GM20000 (cell line): ENCODE measurements at regions not wholly inside any gene's neighbourhood (a gene's known extent, or its start where the extent isn't known, plus 50 kb on each side); places are given as distances from the start of the nearest gene placed in this dataset.

ENCODE experiments used
- DNase-seq: peaks from one replicate; pipeline ENCODE4 v3.0.0; 2012; ENCODE audit warnings: low spot score
- TF ChIP-seq, protein P1 (sequence below): IDR thresholded peaks from 2 replicates; pipeline ENCODE4 v1.5.1; 2012; ENCODE audit warnings: mild to moderate bottlenecking, control low read depth; ENCODE audit errors: extremely low read depth, missing control alignments

- TF ChIP-seq, protein P1, sequence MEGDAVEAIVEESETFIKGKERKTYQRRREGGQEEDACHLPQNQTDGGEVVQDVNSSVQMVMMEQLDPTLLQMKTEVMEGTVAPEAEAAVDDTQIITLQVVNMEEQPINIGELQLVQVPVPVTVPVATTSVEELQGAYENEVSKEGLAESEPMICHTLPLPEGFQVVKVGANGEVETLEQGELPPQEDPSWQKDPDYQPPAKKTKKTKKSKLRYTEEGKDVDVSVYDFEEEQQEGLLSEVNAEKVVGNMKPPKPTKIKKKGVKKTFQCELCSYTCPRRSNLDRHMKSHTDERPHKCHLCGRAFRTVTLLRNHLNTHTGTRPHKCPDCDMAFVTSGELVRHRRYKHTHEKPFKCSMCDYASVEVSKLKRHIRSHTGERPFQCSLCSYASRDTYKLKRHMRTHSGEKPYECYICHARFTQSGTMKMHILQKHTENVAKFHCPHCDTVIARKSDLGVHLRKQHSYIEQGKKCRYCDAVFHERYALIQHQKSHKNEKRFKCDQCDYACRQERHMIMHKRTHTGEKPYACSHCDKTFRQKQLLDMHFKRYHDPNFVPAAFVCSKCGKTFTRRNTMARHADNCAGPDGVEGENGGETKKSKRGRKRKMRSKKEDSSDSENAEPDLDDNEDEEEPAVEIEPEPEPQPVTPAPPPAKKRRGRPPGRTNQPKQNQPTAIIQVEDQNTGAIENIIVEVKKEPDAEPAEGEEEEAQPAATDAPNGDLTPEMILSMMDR: no peak
- no peak for DNase-seq
These were observed 496.2 kb upstream of the NRXN1 start for GRCh38 chr2:51528156-51528555.

GRCh38 chr2:51526766-51527165 lies 494.8 kb upstream of the NRXN1 start:
- TF ChIP-seq, protein P1: no peak
- DNase-seq: no peak

DNA sequence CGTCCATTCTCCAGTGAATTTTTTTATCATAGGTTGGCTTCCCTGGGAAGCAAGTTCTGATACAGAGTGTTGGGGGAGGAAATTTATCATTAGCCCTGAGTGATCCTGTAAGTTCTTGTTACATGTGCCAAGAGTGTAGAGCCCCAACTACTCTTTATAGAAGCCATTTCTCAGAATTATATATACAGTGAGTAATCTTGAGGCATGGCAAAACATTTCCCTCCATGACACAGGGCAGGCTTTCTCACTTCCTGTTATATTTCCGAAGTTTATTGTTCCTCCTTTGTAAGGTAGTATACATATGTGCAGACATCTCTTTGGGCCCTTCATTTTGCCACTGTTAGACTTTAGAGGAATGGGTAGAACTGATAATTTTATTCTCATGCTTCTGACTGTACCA lies 484.7 kb upstream of the NRXN1 start:
- TF ChIP-seq, protein P1: no peak
- DNase-seq: no peak

DNA sequence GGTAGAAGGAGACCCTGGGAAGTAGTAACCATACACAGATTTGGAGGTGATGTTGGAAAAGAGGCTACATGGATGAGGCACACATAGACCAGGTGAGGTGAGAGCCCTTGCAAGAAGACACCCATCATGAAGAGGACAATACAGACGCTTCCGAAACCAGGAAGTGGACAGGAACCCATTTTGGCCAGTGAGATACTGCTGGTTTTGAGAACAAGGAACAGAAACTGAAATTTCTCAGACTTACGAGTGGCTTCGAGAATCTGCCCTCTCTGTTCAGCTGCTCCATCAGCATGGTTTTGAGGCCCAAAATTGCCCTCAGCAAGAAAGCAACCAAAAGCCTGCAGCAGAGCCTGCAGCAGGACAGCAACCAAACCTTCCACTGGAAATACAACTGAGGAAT lies 479.1 kb upstream of the NRXN1 start:
- TF ChIP-seq, protein P1: no peak
- peak; percentile 4 for DNase-seq

- no peak for DNase-seq
- TF ChIP-seq, protein P1: no peak
These were observed 478.4 kb upstream of the NRXN1 start for GRCh38 chr2:51510303-51510702.

- TF ChIP-seq, protein P1: no peak
- no peak for DNase-seq
These were observed 473.6 kb upstream of the NRXN1 start for GRCh38 chr2:51505533-51505932.

- no peak for DNase-seq
- TF ChIP-seq, protein P1: no peak
These were observed 458.8 kb upstream of the NRXN1 start for GRCh38 chr2:51490576-51491234.
